MM.1S (cell line): ENCODE measurements at regions not wholly inside any gene's neighbourhood (a gene's known extent, or its start where the extent isn't known, plus 50 kb on each side); places are given as distances from the start of the nearest gene placed in this dataset.

Source experiments
- DNase-seq: peaks from one replicate; pipeline ENCODE4 v3.0.0-alpha.2; 2015
- H2AFZ ChIP-seq: fragments of 300-600 bp; sonication (generic); 2 replicates; pipeline ENCODE4 v1.6.0; 2016; ENCODE audit warnings: antibody characterized with exemption, low read length
- H3F3A ChIP-seq: fragments of 300-600 bp; sonication (generic); 2 replicates; pipeline ENCODE4 v1.6.1; 2016; ENCODE audit warnings: mild to moderate bottlenecking, antibody characterized with exemption, low read length, moderate library complexity, mixed read lengths; ENCODE audit not compliant: insufficient read depth
- H3K27ac ChIP-seq: fragments of 300-600 bp; sonication (generic); 2 replicates; pipeline ENCODE4 v1.5.1; 2016; ENCODE audit warnings: mild to moderate bottlenecking, low read length
- H3K27me3 ChIP-seq: fragments of 300-600 bp; sonication (generic); replicated peaks from 2 replicates; pipeline ENCODE4 v1.6.0; 2016; ENCODE audit warnings: low read length; ENCODE audit not compliant: insufficient read depth
- H3K36me3 ChIP-seq: fragments of 300-600 bp; sonication (generic); replicated peaks from 2 replicates; pipeline ENCODE4 v1.6.1; 2016; ENCODE audit warnings: mild to moderate bottlenecking, low read length, mixed read lengths; ENCODE audit not compliant: insufficient read depth
- H3K4me1 ChIP-seq: fragments of 300-600 bp; sonication (generic); 2 replicates; pipeline ENCODE4 v1.6.1; 2016; ENCODE audit warnings: low read length, mixed read lengths
- H3K4me2 ChIP-seq: fragments of 300-600 bp; sonication (generic); 2 replicates; pipeline ENCODE4 v1.6.0; 2016; ENCODE audit warnings: low read depth, low read length
- H3K4me3 ChIP-seq: fragments of 300-600 bp; sonication (generic); 2 replicates; pipeline ENCODE4 v1.5.1; 2016; ENCODE audit warnings: low read length, mixed read lengths
- H3K79me2 ChIP-seq: fragments of 300-600 bp; sonication (generic); 2 replicates; pipeline ENCODE4 v1.6.1; 2016; ENCODE audit warnings: mixed run types, low read length, mixed read lengths
- H3K9ac ChIP-seq: fragments of 300-600 bp; sonication (generic); 2 replicates; pipeline ENCODE4 v1.6.1; 2016; ENCODE audit warnings: low read length, mixed read lengths
- H3K9me2 ChIP-seq: fragments of 300-600 bp; sonication (generic); replicated peaks from 2 replicates; pipeline ENCODE4 v1.6.1; 2016; ENCODE audit warnings: mild to moderate bottlenecking, low read length, mixed read lengths; ENCODE audit not compliant: insufficient read depth
- H3K9me3 ChIP-seq: fragments of 300-600 bp; sonication (generic); replicated peaks from 2 replicates; pipeline ENCODE4 v1.6.1; 2016; ENCODE audit warnings: mild to moderate bottlenecking, low read length, mixed read lengths; ENCODE audit not compliant: insufficient read depth
- H4K20me1 ChIP-seq: fragments of 300-600 bp; sonication (generic); 2 replicates; pipeline ENCODE4 v1.6.1; 2016; ENCODE audit warnings: mild to moderate bottlenecking, low read length, moderate library complexity, mixed read lengths; ENCODE audit not compliant: insufficient read depth
- EZH2 ChIP-seq: fragments of 300-600 bp; sonication (generic); optimal IDR thresholded peaks from 2 replicates; pipeline ENCODE3; 2017; ENCODE audit warnings: low read depth, mild to moderate bottlenecking, antibody characterized with exemption, low read length, mixed read lengths
- EZH2phosphoT487 ChIP-seq: fragments of 300-600 bp; sonication (generic); IDR thresholded peaks from 2 replicates; pipeline ENCODE4 v1.6.1; 2018; ENCODE audit warnings: antibody characterized with exemption, low read length
- TF ChIP-seq, protein P1 (sequence below): fragments of 300-600 bp; sonication (generic); IDR thresholded peaks from 2 replicates; pipeline ENCODE4 v1.5.1; 2016; ENCODE audit warnings: antibody characterized with exemption, low read length, mixed read lengths

DNA sequence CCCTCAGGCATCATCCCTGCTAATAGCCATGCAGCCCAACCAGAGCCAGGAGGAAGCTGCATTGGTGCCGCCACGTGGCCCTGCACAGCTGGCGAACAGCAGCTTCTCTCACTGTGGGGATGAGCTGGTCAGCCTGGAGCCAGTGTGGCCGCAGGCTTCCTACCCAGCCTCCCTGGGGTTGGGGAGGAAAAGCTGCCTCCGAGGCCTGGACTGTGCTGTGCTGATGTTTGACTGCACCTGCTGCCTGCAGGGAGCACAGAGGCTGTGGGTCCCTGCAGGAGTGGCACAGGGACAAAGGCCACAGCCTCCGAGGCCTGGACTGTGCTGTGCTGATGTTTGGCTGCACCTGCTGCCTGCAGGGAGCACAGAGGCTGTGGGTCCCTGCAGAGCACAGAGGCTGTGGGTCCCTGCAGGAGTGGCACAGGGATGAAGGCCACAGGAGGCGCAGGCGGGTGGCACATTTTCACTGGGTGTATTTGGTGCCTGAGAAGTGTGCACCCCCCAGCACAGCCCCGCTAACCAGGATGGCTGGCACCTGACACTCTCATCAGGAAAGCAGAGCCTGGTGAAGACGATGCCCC lies 83.9 kb downstream of the DLL1 start:
- Histone ChIP-seq H3K9me2 (no peaks in the 10 kb centered on the region), H3F3A (no peaks in the 10 kb centered on the region), H3K9me3 (no peaks in the 10 kb centered on the region), H2AFZ (no peak overlapping the region), H3K4me2 (no peak overlapping the region), H3K36me3 (no peaks in the 10 kb centered on the region), H4K20me1 (no peaks in the 10 kb centered on the region), H3K27ac (no peak overlapping the region), H3K9ac (no peak overlapping the region), H3K4me1 (no peaks in the 10 kb centered on the region), H3K4me3 (no peak overlapping the region), H3K27me3 (no peaks in the 10 kb centered on the region), H3K79me2 (no peaks in the 10 kb centered on the region)
- no peak for DNase-seq
- TF ChIP-seq, protein P1, sequence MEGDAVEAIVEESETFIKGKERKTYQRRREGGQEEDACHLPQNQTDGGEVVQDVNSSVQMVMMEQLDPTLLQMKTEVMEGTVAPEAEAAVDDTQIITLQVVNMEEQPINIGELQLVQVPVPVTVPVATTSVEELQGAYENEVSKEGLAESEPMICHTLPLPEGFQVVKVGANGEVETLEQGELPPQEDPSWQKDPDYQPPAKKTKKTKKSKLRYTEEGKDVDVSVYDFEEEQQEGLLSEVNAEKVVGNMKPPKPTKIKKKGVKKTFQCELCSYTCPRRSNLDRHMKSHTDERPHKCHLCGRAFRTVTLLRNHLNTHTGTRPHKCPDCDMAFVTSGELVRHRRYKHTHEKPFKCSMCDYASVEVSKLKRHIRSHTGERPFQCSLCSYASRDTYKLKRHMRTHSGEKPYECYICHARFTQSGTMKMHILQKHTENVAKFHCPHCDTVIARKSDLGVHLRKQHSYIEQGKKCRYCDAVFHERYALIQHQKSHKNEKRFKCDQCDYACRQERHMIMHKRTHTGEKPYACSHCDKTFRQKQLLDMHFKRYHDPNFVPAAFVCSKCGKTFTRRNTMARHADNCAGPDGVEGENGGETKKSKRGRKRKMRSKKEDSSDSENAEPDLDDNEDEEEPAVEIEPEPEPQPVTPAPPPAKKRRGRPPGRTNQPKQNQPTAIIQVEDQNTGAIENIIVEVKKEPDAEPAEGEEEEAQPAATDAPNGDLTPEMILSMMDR = no peak

DNA sequence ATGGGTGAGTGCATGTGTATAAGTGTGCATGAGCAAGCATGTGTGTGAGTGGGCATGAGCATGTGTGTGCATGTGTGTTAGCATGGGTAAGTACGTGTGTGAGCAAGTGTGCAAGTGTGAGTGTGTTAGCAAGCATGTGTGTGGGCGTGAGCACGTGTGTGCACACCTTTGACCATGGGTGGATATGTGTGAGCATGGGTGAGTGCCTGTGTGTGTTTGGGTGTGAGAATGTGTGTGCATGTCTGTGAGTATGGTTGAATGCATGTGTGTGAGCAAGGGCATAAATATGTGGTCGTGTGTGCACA lies 84.6 kb downstream of the DLL1 start:
- no peak for DNase-seq
- H3K4me2 ChIP-seq = no peak overlapping the region

DNA sequence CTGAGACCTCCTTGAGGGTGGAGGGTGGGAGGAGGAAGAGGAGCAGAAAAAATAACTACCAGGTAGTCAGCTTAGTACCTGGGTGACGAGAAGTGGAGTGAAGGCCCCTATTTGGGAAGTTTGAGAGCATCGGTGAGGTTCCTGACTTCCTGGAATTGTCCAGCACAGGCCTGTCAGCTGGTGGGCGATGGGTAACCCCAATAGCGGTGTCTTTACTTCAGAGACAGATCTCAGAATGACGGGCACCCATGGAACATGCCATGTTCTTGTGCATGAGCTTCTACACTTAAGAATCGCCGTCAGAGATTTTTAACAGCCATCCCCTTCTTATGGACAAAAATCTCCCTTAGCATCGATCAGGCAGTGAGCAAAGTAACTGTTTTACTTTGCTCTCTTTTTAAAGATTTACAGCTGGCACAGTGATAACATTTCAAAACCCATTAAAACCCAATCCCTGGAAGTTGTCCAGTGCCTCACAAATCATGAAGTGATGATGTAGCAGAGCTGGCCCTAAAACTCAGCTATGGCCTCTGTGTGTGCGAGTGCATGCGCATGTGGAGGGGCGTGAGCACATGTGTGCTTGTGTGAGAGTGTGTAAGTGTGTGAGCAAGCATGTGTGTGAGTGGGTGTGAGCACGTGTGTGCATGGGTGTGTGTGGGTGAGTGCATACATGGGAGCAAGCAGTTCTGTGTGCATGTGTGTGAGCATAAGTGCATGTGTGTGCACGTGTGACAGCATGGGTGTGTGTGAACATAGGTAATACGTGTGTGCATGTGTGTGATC lies 85.2 kb downstream of the DLL1 start:
- no peak for DNase-seq
- TF ChIP-seq EZH2 (no peak), EZH2phosphoT487 (no peak)
- TF ChIP-seq, protein P1 = no peak

More for the DNA sequence above, 84.6 kb downstream of the DLL1 start:
- Histone ChIP-seq H4K20me1 (no peaks in the 10 kb centered on the region), H3K4me1 (no peaks in the 10 kb centered on the region), H3K9me3 (no peaks in the 10 kb centered on the region), H3K27me3 (no peaks in the 10 kb centered on the region), H3K9ac (no peak overlapping the region), H3K9me2 (no peaks in the 10 kb centered on the region), H3K36me3 (no peaks in the 10 kb centered on the region), H3K4me3 (no peak overlapping the region), H3F3A (no peaks in the 10 kb centered on the region), H3K27ac (no peak overlapping the region), H2AFZ (no peak overlapping the region), H3K79me2 (no peaks in the 10 kb centered on the region)
- TF ChIP-seq EZH2phosphoT487 = no peak
- TF ChIP-seq, protein P1 = no peak
- no peak for TF ChIP-seq EZH2

More for the DNA sequence above, 85.2 kb downstream of the DLL1 start:
- H3K9ac ChIP-seq = no peak overlapping the region
- H4K20me1 ChIP-seq = no peaks in the 10 kb centered on the region
- H3K79me2 ChIP-seq = no peaks in the 10 kb centered on the region
- no peak overlapping the region for H3K4me2 ChIP-seq
- no peaks in the 10 kb centered on the region for H3K9me3 ChIP-seq
- no peak overlapping the region for H3K27ac ChIP-seq
- no peaks in the 10 kb centered on the region for H3F3A ChIP-seq
- no peaks in the 10 kb centered on the region for H3K4me1 ChIP-seq
- no peak overlapping the region for H2AFZ ChIP-seq
- H3K27me3 ChIP-seq = no peaks in the 10 kb centered on the region
- no peaks in the 10 kb centered on the region for H3K9me2 ChIP-seq
- no peak overlapping the region for H3K4me3 ChIP-seq
- H3K36me3 ChIP-seq = no peaks in the 10 kb centered on the region
